Smooth muscle cell (in vitro differentiated cells): ENCODE measurements at regions not wholly inside any gene's neighbourhood (a gene's known extent, or its start where the extent isn't known, plus 50 kb on each side); places are given as distances from the start of the nearest gene placed in this dataset.
A peak's percentile ranks its signal among the peaks of the same experiment; 100 is the strongest.

Experiments used
- DNase-seq: peaks from one replicate; lab custom pipeline; 2025; ENCODE audit not compliant: unreplicated experiment; lab: John Stamatoyannopoulos, UW
- H2AFZ ChIP-seq: fragments of 200-600 bp; sonication (generic); 2 replicates; pipeline ENCODE4 v1.6.0; 2016; ENCODE audit warnings: antibody characterized with exemption, low read depth, mild to moderate bottlenecking
- H3F3A ChIP-seq: fragments of 200-600 bp; sonication (generic); 2 replicates; pipeline ENCODE4 v1.6.0; 2017; ENCODE audit warnings: antibody characterized with exemption, low read depth
- H3K27ac ChIP-seq: fragments of 200-600 bp; sonication (generic); 2 replicates; pipeline ENCODE4 v1.5.1; 2016; ENCODE audit warnings: low read depth, mild to moderate bottlenecking
- H3K27me3 ChIP-seq: fragments of 200-600 bp; sonication (generic); 2 replicates; pipeline ENCODE4 v1.6.1; 2016; ENCODE audit warnings: low read depth, mild to moderate bottlenecking
- H3K36me3 ChIP-seq: fragments of 200-600 bp; sonication (generic); 2 replicates; pipeline ENCODE4 v1.5.1; 2016; ENCODE audit warnings: low read depth
- H3K4me1 ChIP-seq: fragments of 200-600 bp; sonication (generic); 2 replicates; pipeline ENCODE4 v1.5.1; 2016; ENCODE audit warnings: low read depth
- H3K4me2 ChIP-seq: fragments of 200-600 bp; sonication (generic); 2 replicates; pipeline ENCODE4 v1.6.0; 2016; ENCODE audit warnings: mild to moderate bottlenecking
- H3K4me3 ChIP-seq: fragments of 200-600 bp; sonication (generic); 2 replicates; pipeline ENCODE4 v1.5.1; 2016; ENCODE audit warnings: mild to moderate bottlenecking
- H3K79me2 ChIP-seq: fragments of 200-600 bp; sonication (generic); 2 replicates; pipeline ENCODE4 v1.6.0; 2016; ENCODE audit warnings: low read depth, mild to moderate bottlenecking
- H3K9ac ChIP-seq: fragments of 200-600 bp; sonication (generic); 2 replicates; pipeline ENCODE4 v1.6.0; 2016; ENCODE audit warnings: low read depth
- H3K9me3 ChIP-seq: fragments of 200-600 bp; sonication (generic); replicated peaks from 2 replicates; pipeline ENCODE4 v1.5.1; 2016; ENCODE audit warnings: low read depth
- H4K20me1 ChIP-seq: fragments of 200-600 bp; sonication (generic); 2 replicates; pipeline ENCODE4 v1.6.0; 2016; ENCODE audit warnings: low read depth
- WGBS: methylation state at CpG from one replicate; pipeline ENCODE4 v1.1.7; 2016; ENCODE audit warnings: low lambda C conversion rate; 5-methylcytosine and 5-hydroxymethylcytosine counted together
- TF ChIP-seq, protein P1 (sequence below): fragments of 200-600 bp; sonication (generic); IDR thresholded peaks from 2 replicates; pipeline ENCODE4 v1.5.1; 2017; ENCODE audit warnings: borderline replicate concordance, mild to moderate bottlenecking, antibody characterized with exemption; ENCODE audit not compliant: insufficient read depth, poor library complexity, severe bottlenecking

DNA sequence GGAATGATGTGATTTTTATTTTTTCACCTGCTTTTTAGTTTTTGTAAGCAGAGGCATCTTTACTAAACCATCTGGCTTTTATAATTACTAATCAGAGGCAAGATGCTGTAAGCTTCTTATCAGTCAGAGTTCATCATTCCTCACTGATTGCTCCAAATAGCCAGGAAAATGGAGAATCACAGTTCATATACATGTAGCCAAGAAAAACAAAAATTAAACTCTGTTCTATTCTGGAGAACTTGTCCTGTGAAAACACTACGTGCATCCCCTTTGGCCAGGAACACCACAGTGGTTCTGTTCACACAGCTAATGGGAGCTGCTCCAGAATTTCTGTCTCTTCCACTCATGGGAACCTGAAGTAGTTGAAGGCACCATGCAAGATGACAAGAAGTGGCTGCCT is 725.5 kb upstream of the CHRM3 start:
- H3K4me2 ChIP-seq: no peak overlapping the region
- no peaks in the 10 kb centered on the region for H3K27me3 ChIP-seq
- H3K9me3 ChIP-seq: no peaks in the 10 kb centered on the region
- TF ChIP-seq, protein P1, sequence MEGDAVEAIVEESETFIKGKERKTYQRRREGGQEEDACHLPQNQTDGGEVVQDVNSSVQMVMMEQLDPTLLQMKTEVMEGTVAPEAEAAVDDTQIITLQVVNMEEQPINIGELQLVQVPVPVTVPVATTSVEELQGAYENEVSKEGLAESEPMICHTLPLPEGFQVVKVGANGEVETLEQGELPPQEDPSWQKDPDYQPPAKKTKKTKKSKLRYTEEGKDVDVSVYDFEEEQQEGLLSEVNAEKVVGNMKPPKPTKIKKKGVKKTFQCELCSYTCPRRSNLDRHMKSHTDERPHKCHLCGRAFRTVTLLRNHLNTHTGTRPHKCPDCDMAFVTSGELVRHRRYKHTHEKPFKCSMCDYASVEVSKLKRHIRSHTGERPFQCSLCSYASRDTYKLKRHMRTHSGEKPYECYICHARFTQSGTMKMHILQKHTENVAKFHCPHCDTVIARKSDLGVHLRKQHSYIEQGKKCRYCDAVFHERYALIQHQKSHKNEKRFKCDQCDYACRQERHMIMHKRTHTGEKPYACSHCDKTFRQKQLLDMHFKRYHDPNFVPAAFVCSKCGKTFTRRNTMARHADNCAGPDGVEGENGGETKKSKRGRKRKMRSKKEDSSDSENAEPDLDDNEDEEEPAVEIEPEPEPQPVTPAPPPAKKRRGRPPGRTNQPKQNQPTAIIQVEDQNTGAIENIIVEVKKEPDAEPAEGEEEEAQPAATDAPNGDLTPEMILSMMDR: no peak
- no peaks in the 10 kb centered on the region for H4K20me1 ChIP-seq
- no peak overlapping the region for H3K27ac ChIP-seq
- no peak overlapping the region for H3K4me3 ChIP-seq
- no peaks in the 10 kb centered on the region for H3K4me1 ChIP-seq
- H3K9ac ChIP-seq: no peak overlapping the region
- H3K79me2 ChIP-seq: no peaks in the 10 kb centered on the region
- H3F3A ChIP-seq: peaks cover 3% of the 10 kb centered on the region
- H3K36me3 ChIP-seq: no peaks in the 10 kb centered on the region
- 74% methylated on average over 1 of the region's 1 CpG for WGBS
- no peak for DNase-seq
- no peak overlapping the region for H2AFZ ChIP-seq

DNA sequence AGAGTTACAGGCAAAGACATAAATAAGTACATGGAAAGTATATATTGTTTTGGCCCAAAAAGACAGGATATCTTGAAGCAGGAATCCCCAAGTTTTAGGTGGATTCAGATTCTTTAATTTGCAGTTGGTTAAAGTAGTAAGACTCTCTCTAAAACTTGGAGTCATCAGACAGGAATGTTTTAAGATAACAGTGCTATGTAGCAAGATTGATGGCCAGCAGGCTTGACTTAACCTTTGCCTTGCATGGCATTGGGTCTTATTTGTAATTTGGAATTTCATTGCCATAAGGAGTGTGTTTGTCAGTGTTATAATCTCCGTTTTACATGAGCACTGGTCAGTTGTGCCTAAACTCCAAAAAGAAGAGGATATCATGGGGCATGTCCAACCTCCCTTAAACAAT is 727.6 kb upstream of the CHRM3 start:
- TF ChIP-seq, protein P1: no peak
- Histone ChIP-seq H3K27ac (peak overlapping the region; percentile 55), H2AFZ (no peak overlapping the region), H4K20me1 (no peaks in the 10 kb centered on the region), H3K36me3 (no peaks in the 10 kb centered on the region), H3K4me3 (no peak overlapping the region), H3K9me3 (no peaks in the 10 kb centered on the region), H3K79me2 (no peaks in the 10 kb centered on the region), H3K9ac (no peak overlapping the region), H3K4me1 (no peaks in the 10 kb centered on the region), H3K4me2 (no peak overlapping the region), H3F3A (no peaks in the 10 kb centered on the region), H3K27me3 (no peaks in the 10 kb centered on the region)
- no peak for DNase-seq
- 41% methylated on average over 1 of the region's 1 CpG for WGBS

- Histone ChIP-seq H3K9ac (no peak overlapping the region), H3K27ac (no peak overlapping the region), H3K36me3 (no peaks in the 10 kb centered on the region), H3K27me3 (no peaks in the 10 kb centered on the region), H4K20me1 (no peaks in the 10 kb centered on the region), H3K79me2 (no peaks in the 10 kb centered on the region), H3K4me2 (no peak overlapping the region), H3K4me3 (no peak overlapping the region), H3F3A (no peaks in the 10 kb centered on the region), H3K9me3 (no peaks in the 10 kb centered on the region), H3K4me1 (peaks cover 5% of the 10 kb centered on the region), H2AFZ (no peak overlapping the region)
- 65% methylated on average over 4 of the region's 4 CpGs for WGBS
- DNase-seq: no peak
- TF ChIP-seq, protein P1: no peak
Measured at GRCh38 chr1:238653693-238654321, 732.6 kb upstream of the CHRM3 start.

- Histone ChIP-seq H3K79me2 (no peaks in the 10 kb centered on the region), H3K4me1 (peaks cover 15% of the 10 kb centered on the region), H3K9me3 (no peaks in the 10 kb centered on the region), H3K9ac (no peak overlapping the region), H3K27me3 (no peaks in the 10 kb centered on the region), H3F3A (no peaks in the 10 kb centered on the region), H3K36me3 (no peaks in the 10 kb centered on the region), H3K27ac (peak overlapping the region; percentile 32), H3K4me2 (no peak overlapping the region), H2AFZ (no peak overlapping the region), H3K4me3 (no peak overlapping the region), H4K20me1 (no peaks in the 10 kb centered on the region)
- WGBS: 86% methylated on average over 7 of the region's 7 CpGs
- no peak for DNase-seq
- TF ChIP-seq, protein P1: no peak
Measured at GRCh38 chr1:238652346-238652968, 733.9 kb upstream of the CHRM3 start.
